ENCODE measurements at regions not wholly inside any gene's neighbourhood (a gene's known extent, or its start where the extent isn't known, plus 50 kb on each side); places are given as distances from the start of the nearest gene placed in this dataset.

DNA sequence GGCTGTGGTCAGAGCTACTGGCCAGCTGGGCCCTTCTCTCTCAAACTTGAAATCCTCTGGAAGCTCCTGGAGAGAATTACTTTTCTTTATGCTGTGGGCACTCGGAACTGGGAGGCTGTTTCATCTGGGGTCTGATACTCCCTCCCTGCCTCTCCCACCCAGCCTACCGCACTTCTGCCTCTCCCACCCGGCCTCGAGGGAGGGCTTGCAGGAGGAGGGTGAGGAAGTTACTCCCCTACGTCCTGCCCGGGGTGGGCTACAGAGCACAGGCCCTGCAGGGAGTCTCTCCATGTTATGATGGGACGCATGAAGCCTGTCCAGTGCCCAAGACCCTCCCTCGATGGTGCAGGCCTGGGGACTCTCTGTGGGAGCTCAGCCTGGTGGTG is 584.6 kb upstream of the MKI67 start:
- H3K27me3 ChIP-seq (ENCODE audit: control insufficient read depth in 1 of 2, insufficient read depth in 2 of 2, low read length in 2 of 2) = peaks cover 5 to 25% of the 10 kb centered on the region in 2 experiments; a peak in 4 of 5 replicates
- no peak overlapping the region for H3K4me3 ChIP-seq (replicated peaks in 1 of 3; ENCODE audit: insufficient read depth in 1 of 3, low read depth in 2 of 3, low read length in 3 of 3)
- 9% methylated on average over 6 of the region's 8 CpGs for WGBS (ENCODE audit: low lambda C conversion rate)
- in situ Hi-C loops (cut with HindIII; ENCODE audit: extremely low pct_ligation_motif_present, low pct_unique_long_range_greater_than_20kb) = no loop called here
- H3K4me2 ChIP-seq (ENCODE audit: low read depth, low read length) = no peak overlapping the region
- H3K36me3 ChIP-seq (replicated peaks in 1 of 2; ENCODE audit: control insufficient read depth in 1 of 2, insufficient read depth in 2 of 2, low read length in 2 of 2) = no peaks in the 10 kb centered on the region
- ChIA-PET CTCF (ENCODE audit: low intra/inter-chr PET ratio, low total read pairs) (no interaction called here), POLR2A (no interaction called here)
- intact Hi-C loops (cut with micrococcal nuclease; ENCODE audit: unreplicated experiment) = no loop called here
- DNase-seq (ENCODE audit: low spot score) = no peak
- no peak overlapping the region for H2AFZ ChIP-seq (ENCODE audit: low read length)
- no peaks in the 10 kb centered on the region for H3K9me3 ChIP-seq (ENCODE audit: low read length)
- H3K79me2 ChIP-seq (ENCODE audit: insufficient read depth, low read length) = no peaks in the 10 kb centered on the region
- FAIRE-seq = no peak
- no peaks in the 10 kb centered on the region for H3K4me1 ChIP-seq (ENCODE audit: insufficient read depth, low read length)
- H4K20me1 ChIP-seq (ENCODE audit: insufficient read depth, low read length) = no peaks in the 10 kb centered on the region
- no peak overlapping the region for H3K27ac ChIP-seq (ENCODE audit: extremely low read length, insufficient read depth, low read length)
- BruUV-seq (replicated peaks) = no TSS peak
- no peak overlapping the region for H3K9ac ChIP-seq (ENCODE audit: insufficient read depth, low read depth, low read length)
- ATAC-seq = no peak
- TF ChIP-seq HMG20A (CRISPR knock-in tag; IDR thresholded peaks at IDR 0.05; ENCODE audit: borderline replicate concordance) (no peak), NFIC (IDR thresholded peaks at IDR 0.05; ENCODE audit: low read length) (no peak), IKZF4 (CRISPR knock-in tag; IDR thresholded peaks at IDR 0.05; ENCODE audit: borderline replicate concordance, low read depth, not compliant biosample characterization) (no peak), ZNF484 (CRISPR knock-in tag; IDR thresholded peaks at IDR 0.05; ENCODE audit: borderline replicate concordance, low read depth) (no peak), TAF15 (IDR thresholded peaks at IDR 0.05; ENCODE audit: low read depth, low read length, poor library complexity, severe bottlenecking) (no peak), RBFOX2 (IDR thresholded peaks at IDR 0.05; ENCODE audit: low read depth, low read length) (no peak), ZNF75D (CRISPR knock-in tag; IDR thresholded peaks at IDR 0.05; ENCODE audit: borderline replicate concordance) (no peak), ZNF274 (CRISPR knock-in tag; IDR thresholded peaks at IDR 0.05) (no peak), KMT2B (CRISPR knock-in tag; IDR thresholded peaks at IDR 0.05) (no peak)
- TF ChIP-seq, protein P1, sequence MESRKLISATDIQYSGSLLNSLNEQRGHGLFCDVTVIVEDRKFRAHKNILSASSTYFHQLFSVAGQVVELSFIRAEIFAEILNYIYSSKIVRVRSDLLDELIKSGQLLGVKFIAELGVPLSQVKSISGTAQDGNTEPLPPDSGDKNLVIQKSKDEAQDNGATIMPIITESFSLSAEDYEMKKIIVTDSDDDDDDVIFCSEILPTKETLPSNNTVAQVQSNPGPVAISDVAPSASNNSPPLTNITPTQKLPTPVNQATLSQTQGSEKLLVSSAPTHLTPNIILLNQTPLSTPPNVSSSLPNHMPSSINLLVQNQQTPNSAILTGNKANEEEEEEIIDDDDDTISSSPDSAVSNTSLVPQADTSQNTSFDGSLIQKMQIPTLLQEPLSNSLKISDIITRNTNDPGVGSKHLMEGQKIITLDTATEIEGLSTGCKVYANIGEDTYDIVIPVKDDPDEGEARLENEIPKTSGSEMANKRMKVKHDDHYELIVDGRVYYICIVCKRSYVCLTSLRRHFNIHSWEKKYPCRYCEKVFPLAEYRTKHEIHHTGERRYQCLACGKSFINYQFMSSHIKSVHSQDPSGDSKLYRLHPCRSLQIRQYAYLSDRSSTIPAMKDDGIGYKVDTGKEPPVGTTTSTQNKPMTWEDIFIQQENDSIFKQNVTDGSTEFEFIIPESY (CRISPR knock-in tag; IDR thresholded peaks at IDR 0.05) = no peak
- TF ChIP-seq, protein P2, sequence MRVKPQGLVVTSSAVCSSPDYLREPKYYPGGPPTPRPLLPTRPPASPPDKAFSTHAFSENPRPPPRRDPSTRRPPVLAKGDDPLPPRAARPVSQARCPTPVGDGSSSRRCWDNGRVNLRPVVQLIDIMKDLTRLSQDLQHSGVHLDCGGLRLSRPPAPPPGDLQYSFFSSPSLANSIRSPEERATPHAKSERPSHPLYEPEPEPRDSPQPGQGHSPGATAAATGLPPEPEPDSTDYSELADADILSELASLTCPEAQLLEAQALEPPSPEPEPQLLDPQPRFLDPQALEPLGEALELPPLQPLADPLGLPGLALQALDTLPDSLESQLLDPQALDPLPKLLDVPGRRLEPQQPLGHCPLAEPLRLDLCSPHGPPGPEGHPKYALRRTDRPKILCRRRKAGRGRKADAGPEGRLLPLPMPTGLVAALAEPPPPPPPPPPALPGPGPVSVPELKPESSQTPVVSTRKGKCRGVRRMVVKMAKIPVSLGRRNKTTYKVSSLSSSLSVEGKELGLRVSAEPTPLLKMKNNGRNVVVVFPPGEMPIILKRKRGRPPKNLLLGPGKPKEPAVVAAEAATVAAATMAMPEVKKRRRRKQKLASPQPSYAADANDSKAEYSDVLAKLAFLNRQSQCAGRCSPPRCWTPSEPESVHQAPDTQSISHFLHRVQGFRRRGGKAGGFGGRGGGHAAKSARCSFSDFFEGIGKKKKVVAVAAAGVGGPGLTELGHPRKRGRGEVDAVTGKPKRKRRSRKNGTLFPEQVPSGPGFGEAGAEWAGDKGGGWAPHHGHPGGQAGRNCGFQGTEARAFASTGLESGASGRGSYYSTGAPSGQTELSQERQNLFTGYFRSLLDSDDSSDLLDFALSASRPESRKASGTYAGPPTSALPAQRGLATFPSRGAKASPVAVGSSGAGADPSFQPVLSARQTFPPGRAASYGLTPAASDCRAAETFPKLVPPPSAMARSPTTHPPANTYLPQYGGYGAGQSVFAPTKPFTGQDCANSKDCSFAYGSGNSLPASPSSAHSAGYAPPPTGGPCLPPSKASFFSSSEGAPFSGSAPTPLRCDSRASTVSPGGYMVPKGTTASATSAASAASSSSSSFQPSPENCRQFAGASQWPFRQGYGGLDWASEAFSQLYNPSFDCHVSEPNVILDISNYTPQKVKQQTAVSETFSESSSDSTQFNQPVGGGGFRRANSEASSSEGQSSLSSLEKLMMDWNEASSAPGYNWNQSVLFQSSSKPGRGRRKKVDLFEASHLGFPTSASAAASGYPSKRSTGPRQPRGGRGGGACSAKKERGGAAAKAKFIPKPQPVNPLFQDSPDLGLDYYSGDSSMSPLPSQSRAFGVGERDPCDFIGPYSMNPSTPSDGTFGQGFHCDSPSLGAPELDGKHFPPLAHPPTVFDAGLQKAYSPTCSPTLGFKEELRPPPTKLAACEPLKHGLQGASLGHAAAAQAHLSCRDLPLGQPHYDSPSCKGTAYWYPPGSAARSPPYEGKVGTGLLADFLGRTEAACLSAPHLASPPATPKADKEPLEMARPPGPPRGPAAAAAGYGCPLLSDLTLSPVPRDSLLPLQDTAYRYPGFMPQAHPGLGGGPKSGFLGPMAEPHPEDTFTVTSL (CRISPR knock-in tag; IDR thresholded peaks at IDR 0.05; ENCODE audit: borderline replicate concordance) = no peak
- TF ChIP-seq, protein P3, sequence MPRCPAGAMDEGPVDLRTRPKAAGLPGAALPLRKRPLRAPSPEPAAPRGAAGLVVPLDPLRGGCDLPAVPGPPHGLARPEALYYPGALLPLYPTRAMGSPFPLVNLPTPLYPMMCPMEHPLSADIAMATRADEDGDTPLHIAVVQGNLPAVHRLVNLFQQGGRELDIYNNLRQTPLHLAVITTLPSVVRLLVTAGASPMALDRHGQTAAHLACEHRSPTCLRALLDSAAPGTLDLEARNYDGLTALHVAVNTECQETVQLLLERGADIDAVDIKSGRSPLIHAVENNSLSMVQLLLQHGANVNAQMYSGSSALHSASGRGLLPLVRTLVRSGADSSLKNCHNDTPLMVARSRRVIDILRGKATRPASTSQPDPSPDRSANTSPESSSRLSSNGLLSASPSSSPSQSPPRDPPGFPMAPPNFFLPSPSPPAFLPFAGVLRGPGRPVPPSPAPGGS (CRISPR knock-in tag; IDR thresholded peaks at IDR 0.05) = no peak
- TF ChIP-seq, protein P4, sequence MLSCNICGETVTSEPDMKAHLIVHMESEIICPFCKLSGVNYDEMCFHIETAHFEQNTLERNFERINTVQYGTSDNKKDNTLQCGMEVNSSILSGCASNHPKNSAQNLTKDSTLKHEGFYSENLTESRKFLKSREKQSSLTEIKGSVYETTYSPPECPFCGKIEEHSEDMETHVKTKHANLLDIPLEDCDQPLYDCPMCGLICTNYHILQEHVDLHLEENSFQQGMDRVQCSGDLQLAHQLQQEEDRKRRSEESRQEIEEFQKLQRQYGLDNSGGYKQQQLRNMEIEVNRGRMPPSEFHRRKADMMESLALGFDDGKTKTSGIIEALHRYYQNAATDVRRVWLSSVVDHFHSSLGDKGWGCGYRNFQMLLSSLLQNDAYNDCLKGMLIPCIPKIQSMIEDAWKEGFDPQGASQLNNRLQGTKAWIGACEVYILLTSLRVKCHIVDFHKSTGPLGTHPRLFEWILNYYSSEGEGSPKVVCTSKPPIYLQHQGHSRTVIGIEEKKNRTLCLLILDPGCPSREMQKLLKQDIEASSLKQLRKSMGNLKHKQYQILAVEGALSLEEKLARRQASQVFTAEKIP (CRISPR knock-in tag; IDR thresholded peaks at IDR 0.05; ENCODE audit: borderline replicate concordance) = no peak
- TF ChIP-seq, protein P5, sequence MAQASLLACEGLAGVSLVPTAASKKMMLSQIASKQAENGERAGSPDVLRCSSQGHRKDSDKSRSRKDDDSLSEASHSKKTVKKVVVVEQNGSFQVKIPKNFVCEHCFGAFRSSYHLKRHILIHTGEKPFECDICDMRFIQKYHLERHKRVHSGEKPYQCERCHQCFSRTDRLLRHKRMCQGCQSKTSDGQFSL (CRISPR knock-in tag; IDR thresholded peaks at IDR 0.05) = no peak

Measured in HepG2 (cell line).